ENCODE measurements at regions not wholly inside any gene's neighbourhood (a gene's known extent, or its start where the extent isn't known, plus 50 kb on each side); places are given as distances from the start of the nearest gene placed in this dataset.
A peak's percentile ranks its signal among the peaks of the same experiment; 100 is the strongest.

DNA sequence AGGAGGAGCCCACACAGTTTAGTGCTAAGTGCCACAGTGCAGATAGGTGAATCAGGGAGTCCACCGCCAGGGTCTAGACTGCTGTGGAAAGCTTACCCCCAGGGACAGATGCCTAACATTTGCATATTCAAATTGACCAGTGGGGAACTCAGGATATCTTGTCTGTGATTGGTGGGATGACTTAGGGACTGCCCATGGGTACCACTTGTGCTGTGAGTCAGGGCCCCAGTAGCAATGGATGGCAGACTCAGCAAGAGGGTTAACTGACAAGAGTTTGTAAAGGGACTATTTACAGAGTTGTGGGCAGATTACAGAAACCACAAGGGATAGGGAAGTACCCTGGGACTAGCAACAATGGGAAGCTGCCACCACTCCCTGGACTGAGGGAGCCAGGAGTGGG lies 282.1 kb downstream of the BCOR start:
- Histone ChIP-seq H2BK5ac (ENCODE audit: low read depth, low read length, poor library complexity, severe bottlenecking) (no peak overlapping the region), H3K18ac (ENCODE audit: low read depth, low read length) (no peak overlapping the region), H3K79me1 (ENCODE audit: low read depth in 1 of 2, low read length in 2 of 2) (no peaks in the 10 kb centered on the region), H2BK15ac (ENCODE audit: low read depth, low read length) (no peak overlapping the region), H3K56ac (ENCODE audit: extremely low read depth, insufficient read depth, low read length) (no peak overlapping the region), H3K23ac (ENCODE audit: low read depth, low read length) (no peak overlapping the region), H2AK5ac (ENCODE audit: low read depth, low read length) (no peak overlapping the region), H3K36me3 (ENCODE audit: control insufficient read depth, insufficient read depth, low read length) (no peaks in the 10 kb centered on the region), H4K20me1 (ENCODE audit: insufficient read depth, low read length) (no peaks in the 10 kb centered on the region), H3K4me3 (ENCODE audit: insufficient read depth, low read depth, low read length) (no peak overlapping the region), H2AFZ (replicated peaks; ENCODE audit: low read length, poor library complexity) (no peak overlapping the region), H3K9me3 (ENCODE audit: control insufficient read depth, insufficient read depth, low read length) (no peaks in the 10 kb centered on the region), H2BK120ac (ENCODE audit: low read depth, low read length) (no peak overlapping the region), H3K4ac (ENCODE audit: low read depth, low read length) (no peak overlapping the region), H3K27me3 (ENCODE audit: control insufficient read depth, insufficient read depth, low read length) (peaks cover 2% of the 10 kb centered on the region; the same call in 1 of the 2 replicates), H3K4me1 (ENCODE audit: control insufficient read depth, insufficient read depth, low read length) (peaks cover 3% of the 10 kb centered on the region; the same call in 1 of the 2 replicates), H4K5ac (ENCODE audit: low read depth, low read length) (no peak overlapping the region), H3K14ac (replicated peaks; ENCODE audit: low read depth, low read length) (no peak overlapping the region), H3K4me2 (ENCODE audit: low read depth, low read length) (no peak overlapping the region), H4K91ac (ENCODE audit: insufficient read depth, low read depth, low read length) (no peak overlapping the region), H2AK9ac (replicated peaks; ENCODE audit: low read depth, low read length, poor library complexity) (no peak overlapping the region), H4K8ac (ENCODE audit: low read depth in 2 of 2, low read length in 2 of 2) (no peak overlapping the region), H3K27ac (ENCODE audit: insufficient read depth, low read length) (no peak overlapping the region), H3K9ac (ENCODE audit: low read depth, low read length) (no peak overlapping the region), H2BK20ac (ENCODE audit: low read depth, low read length) (no peak overlapping the region), H3K9me1 (ENCODE audit: insufficient read depth, low read length) (no peaks in the 10 kb centered on the region)
- in situ Hi-C loops (cut with MboI; ENCODE audit: low sequenced_read_pairs) (loop anchor here (10.0 kb wide), 1 partner anchor 269 kb away; no protein-coding TSS in a partner anchor), intact Hi-C loops (cut with micrococcal nuclease) (loop anchor here (2.0 kb wide), 3 partner anchors 81 to 451 kb away; no protein-coding TSS in a partner anchor), dilution Hi-C loops (cut with HindIII; ENCODE audit: low sequenced_read_pairs, unreplicated experiment) (no loop called here)
- ATAC-seq (ENCODE audit: low read depth) (no peak), DNase-seq (peak; percentile 7)
- TF ChIP-seq, protein P1, sequence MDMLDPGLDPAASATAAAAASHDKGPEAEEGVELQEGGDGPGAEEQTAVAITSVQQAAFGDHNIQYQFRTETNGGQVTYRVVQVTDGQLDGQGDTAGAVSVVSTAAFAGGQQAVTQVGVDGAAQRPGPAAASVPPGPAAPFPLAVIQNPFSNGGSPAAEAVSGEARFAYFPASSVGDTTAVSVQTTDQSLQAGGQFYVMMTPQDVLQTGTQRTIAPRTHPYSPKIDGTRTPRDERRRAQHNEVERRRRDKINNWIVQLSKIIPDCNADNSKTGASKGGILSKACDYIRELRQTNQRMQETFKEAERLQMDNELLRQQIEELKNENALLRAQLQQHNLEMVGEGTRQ (IDR thresholded peaks at IDR 0.05; ENCODE audit: low read depth, low read length), result no peak
- TF ChIP-seq, protein P2, sequence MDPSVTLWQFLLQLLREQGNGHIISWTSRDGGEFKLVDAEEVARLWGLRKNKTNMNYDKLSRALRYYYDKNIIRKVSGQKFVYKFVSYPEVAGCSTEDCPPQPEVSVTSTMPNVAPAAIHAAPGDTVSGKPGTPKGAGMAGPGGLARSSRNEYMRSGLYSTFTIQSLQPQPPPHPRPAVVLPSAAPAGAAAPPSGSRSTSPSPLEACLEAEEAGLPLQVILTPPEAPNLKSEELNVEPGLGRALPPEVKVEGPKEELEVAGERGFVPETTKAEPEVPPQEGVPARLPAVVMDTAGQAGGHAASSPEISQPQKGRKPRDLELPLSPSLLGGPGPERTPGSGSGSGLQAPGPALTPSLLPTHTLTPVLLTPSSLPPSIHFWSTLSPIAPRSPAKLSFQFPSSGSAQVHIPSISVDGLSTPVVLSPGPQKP (IDR thresholded peaks at IDR 0.05; ENCODE audit: borderline replicate concordance, low read depth, low read length), result no peak
- TF ChIP-seq CHD1 (IDR thresholded peaks at IDR 0.05; ENCODE audit: low read depth, low read length) (no peak), MAZ (IDR thresholded peaks at IDR 0.05; ENCODE audit: borderline replicate concordance, low read depth, low read length) (no peak), BHLHE40 (IDR thresholded peaks at IDR 0.05; ENCODE audit: low read depth, low read length) (no peak), MAFK (IDR thresholded peaks at IDR 0.05; ENCODE audit: low read depth, low read length) (no peak), RCOR1 (IDR thresholded peaks at IDR 0.05; ENCODE audit: insufficient replicate concordance, low read length) (no peak), RFX5 (IDR thresholded peaks at IDR 0.05; ENCODE audit: low read depth, low read length) (no peak), SMC3 (IDR thresholded peaks at IDR 0.05; ENCODE audit: low read depth, low read length) (no peak), MXI1 (IDR thresholded peaks at IDR 0.05; ENCODE audit: borderline replicate concordance, low read depth, low read length) (no peak), RAD21 (IDR thresholded peaks at IDR 0.05; ENCODE audit: low read length) (no peak), CEBPB (IDR thresholded peaks at IDR 0.05; ENCODE audit: low read depth, low read length) (no peak), POLR2A (IDR thresholded peaks at IDR 0.05; ENCODE audit: low read depth, low read length) (no peak), FOS (IDR thresholded peaks at IDR 0.05; ENCODE audit: low read depth, low read length) (no peak), NFE2L2 (IDR thresholded peaks at IDR 0.05; ENCODE audit: low read depth, low read length) (no peak)
- TF ChIP-seq, protein P3, sequence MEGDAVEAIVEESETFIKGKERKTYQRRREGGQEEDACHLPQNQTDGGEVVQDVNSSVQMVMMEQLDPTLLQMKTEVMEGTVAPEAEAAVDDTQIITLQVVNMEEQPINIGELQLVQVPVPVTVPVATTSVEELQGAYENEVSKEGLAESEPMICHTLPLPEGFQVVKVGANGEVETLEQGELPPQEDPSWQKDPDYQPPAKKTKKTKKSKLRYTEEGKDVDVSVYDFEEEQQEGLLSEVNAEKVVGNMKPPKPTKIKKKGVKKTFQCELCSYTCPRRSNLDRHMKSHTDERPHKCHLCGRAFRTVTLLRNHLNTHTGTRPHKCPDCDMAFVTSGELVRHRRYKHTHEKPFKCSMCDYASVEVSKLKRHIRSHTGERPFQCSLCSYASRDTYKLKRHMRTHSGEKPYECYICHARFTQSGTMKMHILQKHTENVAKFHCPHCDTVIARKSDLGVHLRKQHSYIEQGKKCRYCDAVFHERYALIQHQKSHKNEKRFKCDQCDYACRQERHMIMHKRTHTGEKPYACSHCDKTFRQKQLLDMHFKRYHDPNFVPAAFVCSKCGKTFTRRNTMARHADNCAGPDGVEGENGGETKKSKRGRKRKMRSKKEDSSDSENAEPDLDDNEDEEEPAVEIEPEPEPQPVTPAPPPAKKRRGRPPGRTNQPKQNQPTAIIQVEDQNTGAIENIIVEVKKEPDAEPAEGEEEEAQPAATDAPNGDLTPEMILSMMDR (conservative IDR thresholded peaks at IDR 0.05; ENCODE audit: low read depth, low read length), result no peak
- BruUV-seq (replicated peaks), result no TSS peak
- CTCF ChIA-PET, result no interaction called here
- WGBS, 2 experiments (ENCODE audit: extremely low coverage in 2 of 2, insufficient read length in 1 of 2), result no CpG with 5 or more reads among the region's 1 CpG
- POLR2A ChIA-PET (ENCODE audit: unreplicated experiment), result no interaction called here

All from IMR-90 (cell line).